ENCODE measurements at regions not wholly inside any gene's neighbourhood (a gene's known extent, or its start where the extent isn't known, plus 50 kb on each side); places are given as distances from the start of the nearest gene placed in this dataset.

DNA sequence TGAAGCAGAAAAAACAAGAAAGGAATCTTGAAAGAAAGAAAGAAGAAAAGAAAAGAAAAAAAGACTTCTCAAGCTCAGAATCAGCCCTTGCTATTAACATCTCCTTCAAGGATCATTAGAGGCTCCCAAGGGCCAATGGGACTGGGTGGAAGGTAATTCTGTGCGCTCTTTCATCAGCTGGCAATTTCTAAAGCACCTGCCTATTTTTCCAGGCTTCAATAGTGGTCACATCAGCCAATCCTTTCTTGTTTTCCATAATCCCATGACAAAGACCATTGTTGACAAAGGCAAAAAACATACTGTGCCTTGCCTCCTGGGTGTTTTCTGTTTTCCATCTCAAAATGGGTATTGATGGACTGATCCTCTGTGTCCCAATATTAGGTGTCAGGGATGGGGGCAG, 88.2 kb upstream of the TSC22D1 start:
- TF ChIP-seq GATA2 (IDR thresholded peaks at IDR 0.05; ENCODE audit: low read depth, low read length), result no peak
- TF ChIP-seq GATA3 (IDR thresholded peaks at IDR 0.05; ENCODE audit: low read depth, low read length), result no peak

Data from SH-SY5Y (cell line).